IMR-90 (cell line): ENCODE measurements at regions not wholly inside any gene's neighbourhood (a gene's known extent, or its start where the extent isn't known, plus 50 kb on each side); places are given as distances from the start of the nearest gene placed in this dataset.

ENCODE experiments used
- FOS ChIP-seq: fragments of 150-350 bp; IDR thresholded peaks from 2 replicates; pipeline ENCODE4 v1.6.1; 2016; ENCODE audit warnings: low read depth, low read length
- RAD21 ChIP-seq: IDR thresholded peaks from 2 replicates; pipeline ENCODE4 v1.6.1; 2012; ENCODE audit warnings: low read length, improper control_type of control experiment
- RFX5 ChIP-seq: IDR thresholded peaks from 2 replicates; pipeline ENCODE4 v1.8.0; 2012; ENCODE audit warnings: low read depth, mild to moderate bottlenecking, low read length, moderate library complexity
- TF ChIP-seq, protein P1 (sequence below): conservative IDR thresholded peaks from 2 replicates; pipeline ENCODE4 v1.5.1; 2012; ENCODE audit warnings: mild to moderate bottlenecking, low read depth, low read length, improper control_type of control experiment

DNA sequence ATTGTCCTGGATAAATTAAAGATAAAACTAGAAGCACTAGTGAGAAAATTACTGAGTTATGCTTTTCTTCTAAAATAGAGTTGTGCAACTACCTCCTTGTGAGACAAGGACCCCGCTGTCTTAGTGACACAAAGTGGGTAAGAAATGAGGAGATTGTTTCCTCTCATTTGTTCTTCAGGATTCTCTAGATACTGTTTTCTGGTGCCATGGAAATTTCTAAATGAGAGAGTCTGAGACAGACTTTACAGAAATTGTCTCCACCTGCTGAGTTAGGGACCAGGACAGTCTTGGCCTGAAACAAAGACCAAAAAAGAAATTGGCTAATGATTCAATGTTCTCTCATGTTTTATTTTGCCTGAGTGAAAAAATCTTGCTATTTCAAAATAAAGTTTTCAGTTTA is 427.5 kb downstream of the TUSC7 start:
- TF ChIP-seq, protein P1, sequence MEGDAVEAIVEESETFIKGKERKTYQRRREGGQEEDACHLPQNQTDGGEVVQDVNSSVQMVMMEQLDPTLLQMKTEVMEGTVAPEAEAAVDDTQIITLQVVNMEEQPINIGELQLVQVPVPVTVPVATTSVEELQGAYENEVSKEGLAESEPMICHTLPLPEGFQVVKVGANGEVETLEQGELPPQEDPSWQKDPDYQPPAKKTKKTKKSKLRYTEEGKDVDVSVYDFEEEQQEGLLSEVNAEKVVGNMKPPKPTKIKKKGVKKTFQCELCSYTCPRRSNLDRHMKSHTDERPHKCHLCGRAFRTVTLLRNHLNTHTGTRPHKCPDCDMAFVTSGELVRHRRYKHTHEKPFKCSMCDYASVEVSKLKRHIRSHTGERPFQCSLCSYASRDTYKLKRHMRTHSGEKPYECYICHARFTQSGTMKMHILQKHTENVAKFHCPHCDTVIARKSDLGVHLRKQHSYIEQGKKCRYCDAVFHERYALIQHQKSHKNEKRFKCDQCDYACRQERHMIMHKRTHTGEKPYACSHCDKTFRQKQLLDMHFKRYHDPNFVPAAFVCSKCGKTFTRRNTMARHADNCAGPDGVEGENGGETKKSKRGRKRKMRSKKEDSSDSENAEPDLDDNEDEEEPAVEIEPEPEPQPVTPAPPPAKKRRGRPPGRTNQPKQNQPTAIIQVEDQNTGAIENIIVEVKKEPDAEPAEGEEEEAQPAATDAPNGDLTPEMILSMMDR = no peak
- TF ChIP-seq RFX5 (no peak), RAD21 (no peak), FOS (no peak)
